Renal cortex interstitium (tissue), 11 donors: ENCODE measurements at regions not wholly inside any gene's neighbourhood (a gene's known extent, or its start where the extent isn't known, plus 50 kb on each side); places are given as distances from the start of the nearest gene placed in this dataset.

Source experiments
- DNase-seq, 11 donors: peaks; one replicate each; pipeline ENCODE4 v3.0.0-alpha.2; 2013; ENCODE audit warnings: low read depth in 9 of 11, low spot score in 4 of 11; ENCODE audit errors: extremely low read depth in 1 of 11

DNA sequence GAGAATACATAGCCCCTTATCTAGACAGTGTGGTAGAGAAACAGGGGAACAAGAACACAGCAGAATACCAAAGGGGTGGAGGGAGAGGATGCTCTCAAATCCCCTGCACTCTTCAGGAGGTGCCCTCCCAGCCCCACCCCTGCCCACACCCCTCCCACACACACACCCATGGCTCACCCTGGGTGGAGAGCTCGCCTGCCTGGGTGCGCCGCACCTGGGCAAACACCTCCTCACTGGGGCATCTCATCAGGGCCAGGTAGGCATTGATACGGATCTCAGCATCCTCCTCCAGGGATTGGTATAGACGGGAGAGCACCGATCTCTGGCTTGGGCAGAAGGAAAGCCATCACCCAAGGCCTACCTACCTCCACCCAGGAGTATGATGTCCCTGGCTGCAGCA lies 95.2 kb downstream of the LITAF start:
- DNase-seq = no peak

DNA sequence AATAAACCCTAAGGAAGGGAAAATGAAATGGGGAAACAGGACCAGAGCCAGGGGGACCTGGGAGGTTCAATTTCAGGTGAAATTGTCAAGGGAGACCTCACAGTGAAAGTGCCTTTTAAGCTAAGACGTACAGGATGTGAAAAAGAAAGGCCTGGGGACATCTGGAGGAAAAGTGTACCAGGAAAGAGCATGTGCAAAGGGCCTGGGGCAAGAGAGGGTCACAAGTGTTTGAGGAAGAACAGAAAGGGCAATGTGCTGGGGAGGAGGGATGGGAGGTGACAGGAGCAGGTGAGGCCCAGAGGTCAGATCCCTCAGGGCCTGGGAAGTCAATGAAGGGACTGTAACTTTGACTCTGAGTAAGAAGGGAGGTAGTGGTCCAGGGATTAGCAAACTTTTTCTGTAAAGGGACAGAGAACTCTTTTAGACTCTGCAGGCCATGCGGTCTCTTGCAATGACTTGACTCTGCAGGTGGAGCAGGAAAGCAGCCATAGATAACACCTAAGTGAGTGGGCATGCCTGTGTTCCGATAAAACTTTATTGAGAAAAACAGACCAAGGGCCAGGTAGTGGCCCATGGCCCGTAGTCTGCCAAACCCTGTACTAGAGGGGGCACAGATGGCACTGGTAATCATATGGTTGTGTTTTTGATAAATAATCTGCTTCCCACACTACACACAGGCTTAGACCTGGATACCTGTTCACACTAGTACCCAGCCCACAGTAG lies 93.8 kb downstream of the LITAF start:
- no peak for DNase-seq

DNA sequence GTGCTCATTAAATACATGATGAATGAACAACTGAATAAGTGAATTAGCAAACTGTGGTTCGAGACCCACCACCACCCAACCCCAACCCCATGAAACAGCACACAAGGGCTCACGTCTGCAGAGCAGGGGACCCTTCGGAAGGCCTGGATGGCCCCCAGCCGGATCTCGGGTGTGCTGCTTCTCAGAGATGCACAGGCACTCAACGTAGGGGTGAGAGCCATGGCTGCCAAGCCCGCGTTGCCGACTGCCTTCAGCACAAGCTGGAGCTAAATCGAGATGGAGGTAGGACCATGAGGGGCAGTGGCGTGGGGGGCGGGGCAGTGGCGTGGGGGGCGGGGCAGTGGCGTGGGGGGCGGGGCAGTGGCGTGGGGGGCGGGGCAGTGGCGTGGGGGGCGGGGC lies 93.2 kb downstream of the LITAF start:
- no peak for DNase-seq

DNA sequence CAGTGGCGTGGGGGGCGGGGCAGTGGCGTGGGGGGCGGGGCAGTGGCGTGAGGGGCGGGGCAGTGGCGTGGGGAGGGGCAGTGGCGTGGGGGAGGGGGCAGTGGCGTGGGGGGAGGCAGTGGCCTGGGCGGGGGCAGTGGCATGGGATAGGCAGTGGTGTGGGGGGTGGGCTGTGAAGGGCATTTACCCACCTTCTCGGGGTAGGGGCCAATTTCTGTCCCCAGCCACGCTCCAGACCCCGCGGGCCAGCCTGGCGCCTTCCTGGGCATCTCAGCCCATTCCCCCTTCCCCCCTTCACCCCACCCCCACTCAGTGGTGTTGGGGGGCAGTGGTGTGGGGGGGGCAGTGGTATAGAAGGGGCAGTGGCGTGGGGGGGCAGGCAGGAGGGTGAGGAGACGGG lies 92.7 kb downstream of the LITAF start:
- no peak for DNase-seq

DNA sequence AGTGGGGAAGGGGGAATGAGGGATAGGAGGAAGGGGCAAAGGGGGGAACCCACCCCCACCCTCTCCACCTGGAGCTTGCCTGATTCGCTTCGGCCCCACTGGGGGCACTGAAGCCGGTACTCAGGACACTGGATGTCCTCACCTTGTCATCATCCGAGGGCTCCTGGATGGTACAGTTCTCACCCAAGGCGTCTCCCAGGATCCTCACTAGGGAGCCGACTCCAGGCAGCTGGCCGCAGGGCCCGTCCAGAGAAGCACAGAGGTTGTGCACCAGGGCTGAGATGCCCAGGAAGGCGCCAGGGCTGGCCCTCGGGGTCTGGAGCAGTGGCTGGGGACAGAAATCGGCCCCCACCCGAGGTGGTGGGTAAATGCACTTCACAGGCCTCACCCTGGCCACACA lies 92.3 kb downstream of the LITAF start:
- DNase-seq = no peak

DNA sequence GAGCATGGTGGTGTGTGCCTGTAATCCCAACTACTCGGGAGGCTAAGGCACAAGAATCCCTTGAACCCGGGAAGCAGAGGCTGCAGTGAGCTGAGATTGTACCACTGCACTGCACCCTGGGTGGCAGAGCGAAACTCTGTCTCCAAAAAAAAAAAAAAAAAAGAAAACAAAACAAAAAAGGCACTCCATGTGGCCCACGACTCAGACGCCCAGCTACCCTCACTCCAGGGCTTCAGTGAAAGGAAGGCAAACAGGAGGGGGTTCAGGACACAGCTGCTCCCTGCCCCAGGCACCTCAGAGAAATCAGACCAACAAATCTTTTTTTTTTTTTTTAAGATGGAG lies 91.7 kb downstream of the LITAF start:
- no peak for DNase-seq
